Type B pancreatic cell (in vitro differentiated cells): ENCODE measurements at regions not wholly inside any gene's neighbourhood (a gene's known extent, or its start where the extent isn't known, plus 50 kb on each side); places are given as distances from the start of the nearest gene placed in this dataset.
"Not testable (repeated sequence)": the region's sequence is repeated elsewhere in the genome, so short reads cannot be mapped to it uniquely, and the experiment has no call there.

ENCODE experiments used
- DNase-seq: peaks from one replicate; pipeline ENCODE4 v3.0.0; 2021; ENCODE audit warnings: mixed read lengths; ENCODE audit not compliant: unreplicated experiment; ENCODE audit errors: extremely low spot score
- H3K27ac Mint-ChIP-seq: 2 replicates; pipeline ENCODE4 v1.8.0; 2021; ENCODE audit warnings: mild to moderate bottlenecking, mixed read lengths
- H3K27me3 Mint-ChIP-seq: 2 replicates; pipeline ENCODE4 v1.8.0; 2021; ENCODE audit warnings: mixed read lengths
- H3K36me3 Mint-ChIP-seq: 2 replicates; pipeline ENCODE4 v1.8.0; 2021; ENCODE audit warnings: mixed read lengths
- H3K4me1 Mint-ChIP-seq: one replicate; pipeline ENCODE4 v1.8.0; 2021; ENCODE audit warnings: mixed read lengths; ENCODE audit not compliant: unreplicated experiment
- H3K4me3 Mint-ChIP-seq: 2 replicates; pipeline ENCODE4 v1.8.0; 2021; ENCODE audit warnings: mild to moderate bottlenecking, mixed read lengths
- H3K9me3 Mint-ChIP-seq: 2 replicates; pipeline ENCODE4 v1.8.0; 2021; ENCODE audit warnings: mixed read lengths
- CTCF ChIP-seq: fragments of 200-600 bp; sonication (generic); conservative IDR thresholded peaks from 2 replicates; pipeline ENCODE4 v1.5.0; 2021; ENCODE audit warnings: antibody characterized with exemption, mild to moderate bottlenecking

DNA sequence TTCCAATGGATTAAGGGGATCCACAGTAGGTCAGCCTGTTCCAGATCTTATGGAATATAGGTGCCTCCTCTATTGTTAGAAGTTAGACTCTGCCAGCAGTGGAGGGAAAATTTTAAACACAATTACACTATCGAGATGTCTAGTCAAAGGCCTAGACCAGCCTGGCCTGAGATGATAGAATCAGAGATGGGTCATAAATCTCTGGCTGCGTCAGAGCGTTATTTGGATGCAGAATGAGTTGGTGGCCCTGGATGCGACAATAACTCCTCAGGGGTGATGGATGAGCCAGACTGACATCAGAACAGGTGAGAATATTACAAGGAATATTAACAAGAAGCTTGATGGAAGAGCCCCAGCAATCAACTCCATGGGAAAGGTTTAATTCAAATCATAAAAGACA, 149.3 kb upstream of the TCF4 start:
- H3K27me3 Mint-ChIP-seq, result peaks cover 4% of the 10 kb centered on the region
- DNase-seq, result no peak
- TF ChIP-seq CTCF, result no peak
- no peaks in the 10 kb centered on the region for H3K9me3 Mint-ChIP-seq
- H3K4me3 Mint-ChIP-seq, result no peak overlapping the region
- H3K4me1 Mint-ChIP-seq, result no peaks in the 10 kb centered on the region
- H3K36me3 Mint-ChIP-seq, result no peaks in the 10 kb centered on the region
- H3K27ac Mint-ChIP-seq, result no peak overlapping the region

- peaks cover 4% of the 10 kb centered on the region for H3K27me3 Mint-ChIP-seq
- no peak for DNase-seq
- no peak overlapping the region for H3K27ac Mint-ChIP-seq
- no peaks in the 10 kb centered on the region for H3K36me3 Mint-ChIP-seq
- no peak for TF ChIP-seq CTCF
- H3K4me3 Mint-ChIP-seq, result no peak overlapping the region
- H3K4me1 Mint-ChIP-seq, result no peaks in the 10 kb centered on the region
- no peaks in the 10 kb centered on the region for H3K9me3 Mint-ChIP-seq
These were observed 148.0 kb upstream of the TCF4 start for GRCh38 chr18:55735969-55736368.

DNA sequence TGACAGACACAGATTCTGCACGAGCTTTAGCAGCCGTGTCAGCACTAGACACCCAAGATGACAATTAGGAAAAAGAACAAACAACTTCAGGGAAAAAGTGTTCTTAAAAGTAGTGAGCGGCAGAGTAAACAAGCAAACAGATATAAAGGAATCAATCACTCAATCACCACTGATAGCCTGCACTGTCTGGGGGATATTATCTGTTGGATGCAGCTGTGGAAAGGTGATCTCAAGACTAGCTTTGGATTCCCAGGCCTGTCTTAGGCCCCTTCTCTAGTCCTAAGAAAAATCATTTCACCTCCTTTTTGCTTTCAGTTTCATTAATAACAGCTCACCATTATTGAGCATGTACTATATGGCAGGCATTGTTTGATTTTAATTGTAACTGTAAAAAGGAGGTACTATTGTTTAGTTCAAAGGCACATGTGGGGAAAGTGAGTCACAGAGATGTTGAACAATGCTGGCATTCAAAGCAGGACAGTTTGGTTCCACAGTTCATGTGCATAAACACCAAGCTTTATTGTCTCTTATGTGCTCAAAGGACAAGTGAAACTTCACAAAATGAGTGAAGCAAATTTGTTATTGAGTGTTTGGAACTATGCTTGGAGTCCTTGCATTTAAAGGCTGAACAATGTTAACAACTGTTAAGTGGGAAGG, 147.3 kb upstream of the TCF4 start:
- no peak for DNase-seq
- Mint-ChIP-seq H3K27me3 (peaks cover 4% of the 10 kb centered on the region), H3K4me3 (no peak overlapping the region), H3K9me3 (no peaks in the 10 kb centered on the region), H3K36me3 (no peaks in the 10 kb centered on the region), H3K27ac (no peak overlapping the region), H3K4me1 (no peaks in the 10 kb centered on the region)
- no peak for TF ChIP-seq CTCF

DNA sequence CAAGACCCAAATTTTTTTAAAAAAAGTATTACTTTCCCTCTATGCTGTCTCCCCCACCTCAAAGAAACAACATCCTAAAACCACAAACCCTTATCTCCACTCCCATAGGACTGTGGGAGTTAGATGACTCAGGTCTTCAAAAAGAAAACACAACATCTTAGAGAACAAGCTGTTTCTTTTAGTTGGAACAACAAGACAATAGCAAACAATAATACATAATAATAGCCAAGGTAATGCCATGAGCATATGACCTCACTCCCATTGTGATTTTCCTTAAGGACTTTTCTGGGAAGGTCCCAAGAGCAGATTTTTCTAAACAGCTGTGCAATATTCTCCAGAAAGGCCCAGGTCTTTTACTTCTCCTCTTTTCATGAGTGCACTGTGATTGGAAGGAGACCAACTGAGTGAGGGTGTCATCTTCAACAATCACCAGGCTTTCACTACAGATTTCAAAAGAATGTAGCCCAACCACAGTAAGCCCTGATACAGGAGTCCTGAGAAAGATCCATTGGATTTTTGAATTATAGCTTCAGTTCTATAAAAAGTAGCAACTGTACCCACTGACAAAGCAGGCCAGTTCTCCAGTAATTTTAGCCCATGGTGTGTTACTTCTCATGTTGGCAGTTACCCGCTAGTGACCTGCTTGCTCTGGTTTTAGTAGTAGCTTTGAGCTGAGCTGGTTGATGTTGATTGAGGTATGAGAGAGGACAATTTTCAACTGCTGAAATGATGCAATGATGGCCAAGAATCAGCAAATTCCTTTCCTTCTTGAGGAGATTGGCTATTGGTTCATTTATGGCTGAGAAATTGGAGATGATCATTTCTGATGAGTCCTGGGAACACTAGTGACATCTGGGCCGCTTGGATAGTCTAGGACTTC, 144.5 kb upstream of the TCF4 start:
- TF ChIP-seq CTCF, result no peak
- H3K4me1 Mint-ChIP-seq, result no peaks in the 10 kb centered on the region
- H3K4me3 Mint-ChIP-seq, result no peak overlapping the region
- no peaks in the 10 kb centered on the region for H3K27me3 Mint-ChIP-seq
- no peak for DNase-seq
- H3K9me3 Mint-ChIP-seq, result no peaks in the 10 kb centered on the region
- no peak overlapping the region for H3K27ac Mint-ChIP-seq
- H3K36me3 Mint-ChIP-seq, result no peaks in the 10 kb centered on the region

DNA sequence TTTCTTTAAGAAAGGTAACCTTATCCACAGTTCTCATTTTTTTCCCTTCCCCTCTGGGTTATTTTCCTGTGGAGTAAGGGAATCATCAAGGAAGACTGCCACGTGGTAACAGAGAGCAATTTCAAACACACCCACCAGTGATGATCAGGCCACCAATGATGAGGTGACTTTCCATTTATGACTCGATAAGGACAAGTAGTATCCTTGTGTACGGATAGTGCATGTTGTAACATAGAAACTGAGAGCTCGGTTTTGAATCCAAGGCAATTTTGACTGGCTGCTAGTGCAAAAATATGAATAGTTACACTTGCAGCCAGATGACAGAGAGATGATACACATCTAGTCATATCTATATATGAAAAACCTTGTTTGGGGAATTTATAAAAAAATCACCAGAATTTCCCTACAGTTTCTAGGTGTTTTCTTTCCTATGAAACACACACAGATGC, 143.6 kb upstream of the TCF4 start:
- no peak for TF ChIP-seq CTCF
- H3K4me1 Mint-ChIP-seq, result no peaks in the 10 kb centered on the region
- no peaks in the 10 kb centered on the region for H3K36me3 Mint-ChIP-seq
- no peak for DNase-seq
- no peaks in the 10 kb centered on the region for H3K9me3 Mint-ChIP-seq
- no peaks in the 10 kb centered on the region for H3K27me3 Mint-ChIP-seq
- no peak overlapping the region for H3K27ac Mint-ChIP-seq
- no peak overlapping the region for H3K4me3 Mint-ChIP-seq

GRCh38 chr18:55721006-55721405, 133.0 kb upstream of the TCF4 start:
- not testable (repeated sequence) for H3K4me1 Mint-ChIP-seq, H3K27ac Mint-ChIP-seq, H3K36me3 Mint-ChIP-seq, DNase-seq, H3K9me3 Mint-ChIP-seq, H3K27me3 Mint-ChIP-seq
- peak overlapping the region; percentile 57 for H3K4me3 Mint-ChIP-seq
